Liver (tissue), 8 donors: ENCODE measurements at regions not wholly inside any gene's neighbourhood (a gene's known extent, or its start where the extent isn't known, plus 50 kb on each side); places are given as distances from the start of the nearest gene placed in this dataset.

ENCODE experiments used
- DNase-seq: peaks from one replicate; pipeline ENCODE4 v3.0.0-alpha.2; 2017; ENCODE audit warnings: low spot score
- H3K27ac ChIP-seq, 2 donors: one replicate each; pipeline ENCODE4 v1.7.0; 2013; ENCODE audit warnings: inconsistent platforms in 2 of 2, low read length in 2 of 2, control low read depth in 1 of 2, low read depth in 1 of 2, mild to moderate bottlenecking in 1 of 2
- H3K27me3 ChIP-seq, 4 donors: one replicate each; pipeline versions ENCODE4 v1.6.1 to v1.7.0; 2013; ENCODE audit warnings: low read length in 3 of 4, inconsistent platforms in 1 of 4, mild to moderate bottlenecking in 1 of 4, moderate library complexity in 1 of 4; ENCODE audit not compliant: control insufficient read depth in 4 of 4, insufficient read depth in 4 of 4
- H3K36me3 ChIP-seq, 4 donors: one replicate each; pipeline versions ENCODE4 v1.6.1 to v1.7.0; 2013; ENCODE audit warnings: low read length in 3 of 4, mild to moderate bottlenecking in 3 of 4, low read depth in 1 of 4, moderate library complexity in 1 of 4; ENCODE audit not compliant: control insufficient read depth in 4 of 4, insufficient read depth in 3 of 4
- H3K4me1 ChIP-seq, 4 donors: one replicate each; pipeline versions ENCODE4 v1.6.1 to v1.7.0; 2013; ENCODE audit warnings: low read length in 3 of 4, mild to moderate bottlenecking in 3 of 4, moderate library complexity in 1 of 4; ENCODE audit not compliant: control insufficient read depth in 4 of 4, insufficient read depth in 4 of 4
- H3K4me3 ChIP-seq, 3 donors: one replicate each; pipeline versions ENCODE4 v1.6.1 to v1.7.0; 2013; ENCODE audit warnings: low read length in 3 of 3, control low read depth in 1 of 3, low read depth in 1 of 3, mild to moderate bottlenecking in 1 of 3
- H3K9ac ChIP-seq, 2 donors: one replicate each; pipeline ENCODE4 v1.7.0; 2013; ENCODE audit warnings: low read length in 2 of 2, mild to moderate bottlenecking in 2 of 2, moderate library complexity in 2 of 2, control low read depth in 1 of 2, low read depth in 1 of 2
- H3K9me3 ChIP-seq, 4 donors: one replicate each; pipeline versions ENCODE4 v1.6.1 to v1.7.0; 2013; ENCODE audit warnings: low read length in 3 of 4; ENCODE audit not compliant: control insufficient read depth in 4 of 4
- EGR1 ChIP-seq, 2 donors: IDR thresholded peaks; 2 replicates each; pipeline ENCODE4 v1.6.1; 2016 to 2018; ENCODE audit warnings: antibody characterized with exemption in 2 of 2, low read depth in 2 of 2
- FOXA1 ChIP-seq: IDR thresholded peaks from 2 replicates; pipeline ENCODE4 v1.6.1; 2016; ENCODE audit warnings: antibody characterized with exemption
- FOXA2 ChIP-seq: IDR thresholded peaks from 2 replicates; pipeline ENCODE4 v1.6.1; 2016; ENCODE audit warnings: antibody characterized with exemption
- HNF4A ChIP-seq, 2 donors: conservative IDR thresholded peaks; 2 replicates each; pipeline ENCODE4 v1.6.1; 2016; ENCODE audit warnings: antibody characterized with exemption in 2 of 2, mild to moderate bottlenecking in 2 of 2
- HNF4G ChIP-seq: IDR thresholded peaks from 2 replicates; pipeline ENCODE4 v1.6.1; 2016; ENCODE audit warnings: antibody characterized with exemption
- JUND ChIP-seq, 2 donors: IDR thresholded peaks; 2 replicates each; pipeline ENCODE4 v1.6.1; 2016; ENCODE audit warnings: antibody characterized with exemption in 2 of 2
- RAD21 ChIP-seq, 2 donors: IDR thresholded peaks; 2 replicates each; pipeline ENCODE4 v1.6.1; 2016; ENCODE audit warnings: antibody characterized with exemption in 2 of 2, mild to moderate bottlenecking in 2 of 2
- RXRA ChIP-seq, 2 donors: IDR thresholded peaks; 2 replicates each; pipeline ENCODE4 v1.6.1; 2017 to 2018; ENCODE audit warnings: antibody characterized with exemption in 2 of 2, mild to moderate bottlenecking in 1 of 2
- SP1 ChIP-seq: IDR thresholded peaks from 2 replicates; pipeline ENCODE4 v1.6.1; 2018; ENCODE audit warnings: antibody characterized with exemption, mild to moderate bottlenecking
- TAF1 ChIP-seq: conservative IDR thresholded peaks from 2 replicates; pipeline ENCODE4 v1.6.1; 2016; ENCODE audit warnings: antibody characterized with exemption, mild to moderate bottlenecking
- whole genome bisulfite sequencing: extraction: QIAGEN DNeasy Blood & Tissue Kit; methylation state at CpG from one replicate; pipeline ENCODE4 v1.1.7; 2013; 5-methylcytosine and 5-hydroxymethylcytosine counted together
- TF ChIP-seq, protein P1 (sequence below): IDR thresholded peaks from 2 replicates; pipeline ENCODE4 v1.6.1; 2016; ENCODE audit warnings: antibody characterized with exemption, mild to moderate bottlenecking
- TF ChIP-seq, protein P2 (sequence below): fragments of 150-350 bp; IDR thresholded peaks from 2 replicates; pipeline ENCODE4 v1.5.1; 2017; ENCODE audit warnings: improper control_type of control experiment, low read depth, low read length; ENCODE audit not compliant: missing input control
- TF ChIP-seq, protein P3 (sequence below): IDR thresholded peaks from 2 replicates; pipeline ENCODE4 v1.6.1; 2016; ENCODE audit warnings: antibody characterized with exemption
- donor health status: healthy.
- donor health status: healthy.
- donor health status: healthy.
- donor health status: healthy.
- donor health status: healthy.

DNA sequence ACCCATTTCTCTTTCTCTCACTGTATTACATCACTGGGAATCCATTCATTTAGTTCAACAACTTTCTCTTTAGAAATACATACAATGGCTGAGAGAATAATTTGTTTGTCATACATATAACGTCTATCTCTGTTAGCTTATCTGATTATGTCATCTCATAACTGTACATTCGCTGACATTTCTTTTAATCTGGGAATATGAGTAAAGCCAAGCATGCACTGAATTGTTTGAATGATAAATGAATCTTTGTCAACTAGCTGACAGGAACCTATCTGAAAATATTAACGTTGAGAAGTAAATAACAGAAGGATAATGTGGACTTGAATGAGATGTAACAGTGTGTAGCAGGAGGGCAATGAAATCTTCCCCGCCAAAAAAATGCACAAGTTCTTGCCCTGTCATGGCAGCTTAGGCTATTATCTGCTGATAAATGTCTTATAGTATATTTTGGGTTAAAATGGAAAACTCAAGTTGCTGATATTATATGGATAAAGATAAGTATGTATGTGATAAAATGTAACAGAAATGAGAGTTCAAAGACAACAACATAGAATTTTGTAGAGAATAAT lies 581.2 kb upstream of the ADGRB3 start:
- Histone ChIP-seq H3K4me1 (no peaks in the 10 kb centered on the region), H3K9me3 (no peaks in the 10 kb centered on the region), H3K27ac (no peak overlapping the region), H3K9ac (no peak overlapping the region), H3K27me3 (no peaks in the 10 kb centered on the region), H3K4me3 (no peak overlapping the region), H3K36me3 (no peaks in the 10 kb centered on the region)
- TF ChIP-seq EGR1 (IDR thresholded peaks at IDR 0.05; ENCODE audit: low read depth in 2 of 2) (no peak), RAD21 (IDR thresholded peaks at IDR 0.05) (no peak), RXRA (IDR thresholded peaks at IDR 0.05) (no peak), HNF4G (no peak), FOXA1 (no peak), SP1 (no peak)
- TF ChIP-seq, protein P1, sequence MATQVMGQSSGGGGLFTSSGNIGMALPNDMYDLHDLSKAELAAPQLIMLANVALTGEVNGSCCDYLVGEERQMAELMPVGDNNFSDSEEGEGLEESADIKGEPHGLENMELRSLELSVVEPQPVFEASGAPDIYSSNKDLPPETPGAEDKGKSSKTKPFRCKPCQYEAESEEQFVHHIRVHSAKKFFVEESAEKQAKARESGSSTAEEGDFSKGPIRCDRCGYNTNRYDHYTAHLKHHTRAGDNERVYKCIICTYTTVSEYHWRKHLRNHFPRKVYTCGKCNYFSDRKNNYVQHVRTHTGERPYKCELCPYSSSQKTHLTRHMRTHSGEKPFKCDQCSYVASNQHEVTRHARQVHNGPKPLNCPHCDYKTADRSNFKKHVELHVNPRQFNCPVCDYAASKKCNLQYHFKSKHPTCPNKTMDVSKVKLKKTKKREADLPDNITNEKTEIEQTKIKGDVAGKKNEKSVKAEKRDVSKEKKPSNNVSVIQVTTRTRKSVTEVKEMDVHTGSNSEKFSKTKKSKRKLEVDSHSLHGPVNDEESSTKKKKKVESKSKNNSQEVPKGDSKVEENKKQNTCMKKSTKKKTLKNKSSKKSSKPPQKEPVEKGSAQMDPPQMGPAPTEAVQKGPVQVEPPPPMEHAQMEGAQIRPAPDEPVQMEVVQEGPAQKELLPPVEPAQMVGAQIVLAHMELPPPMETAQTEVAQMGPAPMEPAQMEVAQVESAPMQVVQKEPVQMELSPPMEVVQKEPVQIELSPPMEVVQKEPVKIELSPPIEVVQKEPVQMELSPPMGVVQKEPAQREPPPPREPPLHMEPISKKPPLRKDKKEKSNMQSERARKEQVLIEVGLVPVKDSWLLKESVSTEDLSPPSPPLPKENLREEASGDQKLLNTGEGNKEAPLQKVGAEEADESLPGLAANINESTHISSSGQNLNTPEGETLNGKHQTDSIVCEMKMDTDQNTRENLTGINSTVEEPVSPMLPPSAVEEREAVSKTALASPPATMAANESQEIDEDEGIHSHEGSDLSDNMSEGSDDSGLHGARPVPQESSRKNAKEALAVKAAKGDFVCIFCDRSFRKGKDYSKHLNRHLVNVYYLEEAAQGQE, result no peak
- TF ChIP-seq, protein P2, sequence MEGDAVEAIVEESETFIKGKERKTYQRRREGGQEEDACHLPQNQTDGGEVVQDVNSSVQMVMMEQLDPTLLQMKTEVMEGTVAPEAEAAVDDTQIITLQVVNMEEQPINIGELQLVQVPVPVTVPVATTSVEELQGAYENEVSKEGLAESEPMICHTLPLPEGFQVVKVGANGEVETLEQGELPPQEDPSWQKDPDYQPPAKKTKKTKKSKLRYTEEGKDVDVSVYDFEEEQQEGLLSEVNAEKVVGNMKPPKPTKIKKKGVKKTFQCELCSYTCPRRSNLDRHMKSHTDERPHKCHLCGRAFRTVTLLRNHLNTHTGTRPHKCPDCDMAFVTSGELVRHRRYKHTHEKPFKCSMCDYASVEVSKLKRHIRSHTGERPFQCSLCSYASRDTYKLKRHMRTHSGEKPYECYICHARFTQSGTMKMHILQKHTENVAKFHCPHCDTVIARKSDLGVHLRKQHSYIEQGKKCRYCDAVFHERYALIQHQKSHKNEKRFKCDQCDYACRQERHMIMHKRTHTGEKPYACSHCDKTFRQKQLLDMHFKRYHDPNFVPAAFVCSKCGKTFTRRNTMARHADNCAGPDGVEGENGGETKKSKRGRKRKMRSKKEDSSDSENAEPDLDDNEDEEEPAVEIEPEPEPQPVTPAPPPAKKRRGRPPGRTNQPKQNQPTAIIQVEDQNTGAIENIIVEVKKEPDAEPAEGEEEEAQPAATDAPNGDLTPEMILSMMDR, result no peak
- 54% methylated on average over 4 of the region's 4 CpGs for WGBS
- DNase-seq, result no peak

DNA sequence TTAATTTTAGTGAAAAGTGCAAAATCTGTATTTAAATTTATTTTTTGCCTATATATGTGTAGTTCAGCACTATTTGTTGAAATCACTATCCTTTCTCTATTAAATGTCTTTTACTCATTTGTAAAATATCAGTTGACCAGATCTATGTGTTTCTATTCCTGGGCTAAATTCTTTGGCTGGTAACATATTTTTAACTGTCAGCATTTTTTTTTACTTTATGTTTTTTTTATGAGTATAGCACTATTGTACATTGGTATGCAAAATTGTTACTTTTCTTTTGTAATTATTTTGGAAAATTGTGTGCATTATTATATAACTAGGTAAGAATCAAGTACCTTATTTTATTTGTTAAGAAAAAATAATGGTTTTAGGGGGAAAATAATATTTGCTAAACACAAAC lies 582.8 kb upstream of the ADGRB3 start:
- Histone ChIP-seq H3K4me1 (no peaks in the 10 kb centered on the region), H3K27me3 (no peaks in the 10 kb centered on the region), H3K9me3 (no peaks in the 10 kb centered on the region), H3K27ac (no peak overlapping the region), H3K4me3 (no peak overlapping the region), H3K36me3 (no peaks in the 10 kb centered on the region), H3K9ac (no peak overlapping the region)
- TF ChIP-seq RAD21 (IDR thresholded peaks at IDR 0.05) (no peak), RXRA (IDR thresholded peaks at IDR 0.05) (no peak), FOXA2 (no peak)
- DNase-seq, result no peak

DNA sequence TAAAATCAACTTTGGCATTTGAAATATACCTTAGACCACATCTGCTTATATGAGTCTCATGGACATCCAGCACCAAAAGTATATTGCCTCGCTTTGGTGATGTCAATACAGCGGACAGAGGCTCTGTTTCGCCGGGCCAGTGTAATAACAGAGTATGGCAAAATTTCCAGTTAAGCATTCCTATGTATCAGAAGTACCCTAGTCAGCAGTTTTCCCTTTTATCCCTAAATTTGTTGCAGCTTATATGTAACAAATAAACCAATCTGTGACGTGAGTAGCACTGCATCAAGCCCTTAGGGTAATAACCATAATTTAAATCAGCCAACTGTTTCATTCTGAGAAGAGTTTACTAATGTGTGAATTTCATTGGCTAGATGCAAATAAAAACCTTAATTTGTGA lies 585.5 kb upstream of the ADGRB3 start:
- no peak overlapping the region for H3K4me3 ChIP-seq
- no peaks in the 10 kb centered on the region for H3K4me1 ChIP-seq
- TF ChIP-seq SP1 (no peak), TAF1 (no peak), JUND (IDR thresholded peaks at IDR 0.05) (no peak), HNF4A (conservative IDR thresholded peaks at IDR 0.05) (no peak), FOXA2 (no peak)
- TF ChIP-seq, protein P3, sequence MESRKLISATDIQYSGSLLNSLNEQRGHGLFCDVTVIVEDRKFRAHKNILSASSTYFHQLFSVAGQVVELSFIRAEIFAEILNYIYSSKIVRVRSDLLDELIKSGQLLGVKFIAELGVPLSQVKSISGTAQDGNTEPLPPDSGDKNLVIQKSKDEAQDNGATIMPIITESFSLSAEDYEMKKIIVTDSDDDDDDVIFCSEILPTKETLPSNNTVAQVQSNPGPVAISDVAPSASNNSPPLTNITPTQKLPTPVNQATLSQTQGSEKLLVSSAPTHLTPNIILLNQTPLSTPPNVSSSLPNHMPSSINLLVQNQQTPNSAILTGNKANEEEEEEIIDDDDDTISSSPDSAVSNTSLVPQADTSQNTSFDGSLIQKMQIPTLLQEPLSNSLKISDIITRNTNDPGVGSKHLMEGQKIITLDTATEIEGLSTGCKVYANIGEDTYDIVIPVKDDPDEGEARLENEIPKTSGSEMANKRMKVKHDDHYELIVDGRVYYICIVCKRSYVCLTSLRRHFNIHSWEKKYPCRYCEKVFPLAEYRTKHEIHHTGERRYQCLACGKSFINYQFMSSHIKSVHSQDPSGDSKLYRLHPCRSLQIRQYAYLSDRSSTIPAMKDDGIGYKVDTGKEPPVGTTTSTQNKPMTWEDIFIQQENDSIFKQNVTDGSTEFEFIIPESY, result no peak
- H3K9me3 ChIP-seq, result no peaks in the 10 kb centered on the region
- H3K27me3 ChIP-seq, result no peaks in the 10 kb centered on the region
- no peak overlapping the region for H3K9ac ChIP-seq
- H3K36me3 ChIP-seq, result no peaks in the 10 kb centered on the region
- WGBS, result 77% methylated on average over 5 of the region's 5 CpGs
- no peak overlapping the region for H3K27ac ChIP-seq
- DNase-seq, result no peak
